Esophagus muscularis mucosa (tissue), 4 donors: ENCODE measurements at regions not wholly inside any gene's neighbourhood (a gene's known extent, or its start where the extent isn't known, plus 50 kb on each side); places are given as distances from the start of the nearest gene placed in this dataset.

Experiments
- DNase-seq: peaks from one replicate; pipeline ENCODE4 v3.0.0-alpha.2; 2017; ENCODE audit errors: extremely low spot score
- H3K27ac ChIP-seq, 4 donors: fragments of 200-600 bp; sonication (generic); replicated peaks in 1 of 4; 1 replicate in 3 of 4; 2 replicates in 1 of 4; pipeline ENCODE4 v1.5.1; 2016 to 2019; ENCODE audit warnings: mild to moderate bottlenecking in 1 of 4
- H3K27me3 ChIP-seq, 4 donors: fragments of 200-600 bp; sonication (generic); one replicate each; pipeline versions ENCODE4 v1.5.1 to v1.6.0; 2016 to 2019
- H3K36me3 ChIP-seq, 4 donors: fragments of 200-600 bp; sonication (generic); one replicate each; pipeline ENCODE4 v1.5.1; 2016 to 2019
- H3K4me1 ChIP-seq, 4 donors: fragments of 200-600 bp; sonication (generic); one replicate each; pipeline ENCODE4 v1.5.1; 2016 to 2019
- H3K4me3 ChIP-seq, 4 donors: fragments of 200-600 bp; sonication (generic); 1 replicate in 2 of 4; 2 replicates in 2 of 4; pipeline ENCODE4 v1.5.1; 2016 to 2019; ENCODE audit warnings: mild to moderate bottlenecking in 4 of 4, moderate library complexity in 1 of 4
- H3K9me3 ChIP-seq, 4 donors: fragments of 200-600 bp; sonication (generic); 1 replicate in 3 of 4; 2 replicates in 1 of 4; pipeline ENCODE4 v1.5.1; 2016 to 2019
- CTCF ChIP-seq, 3 experiments: fragments of 200-600 bp in 2 of 3; fragments of 450-650 bp in 1 of 3; sonication (generic) in 2 of 3; IDR thresholded peaks; one replicate each; pipeline ENCODE4 v1.5.1; 2017 to 2019; ENCODE audit warnings: antibody characterized with exemption in 3 of 3, mild to moderate bottlenecking in 2 of 3, moderate library complexity in 1 of 3
- EP300 ChIP-seq: sonication (generic); formaldehyde crosslinking; IDR thresholded peaks from one replicate; pipeline ENCODE4 v1.6.1; 2017; ENCODE audit warnings: antibody characterized with exemption
- POLR2A ChIP-seq: fragments of 450-650 bp; IDR thresholded peaks from one replicate; pipeline ENCODE4 v1.6.1; 2017; ENCODE audit warnings: antibody characterized with exemption, moderate library complexity, mild to moderate bottlenecking, low read depth
- POLR2AphosphoS5 ChIP-seq, 2 donors: sonication (generic); formaldehyde crosslinking; IDR thresholded peaks; one replicate each; pipeline ENCODE4 v1.6.1; 2017; ENCODE audit warnings: antibody characterized with exemption in 2 of 2
- WGBS: methylation state at CpG from one replicate; pipeline ENCODE4 v1.1.5; 2018; 5-methylcytosine and 5-hydroxymethylcytosine counted together
- intact Hi-C: fragments of 100-400 bp; cut with DNase I; formaldehyde crosslinking; loops from one replicate; pipeline ENCODE4 v1.15.1; 2023

GRCh38 chr4:123776267-123776666 is 379.7 kb downstream of the SPRY1 start:
- WGBS: 83% methylated on average over 1 of the region's 1 CpG

GRCh38 chr4:123777373-123777772 is 380.8 kb downstream of the SPRY1 start:
- TF ChIP-seq POLR2A: no peak
- no peak for TF ChIP-seq EP300
- no peak for TF ChIP-seq CTCF (IDR thresholded peaks at IDR 0.05)
- no peak for TF ChIP-seq POLR2AphosphoS5 (IDR thresholded peaks at IDR 0.05)
- Histone ChIP-seq H3K27me3 (no peaks in the 10 kb centered on the region), H3K36me3 (no peaks in the 10 kb centered on the region), H3K4me1 (peaks cover 1 to 15% (median 5%) of the 10 kb centered on the region in 4 donors), H3K27ac (peak overlapping the region in 2 of 4 donors; percentile 12 to 50), H3K9me3 (no peaks in the 10 kb centered on the region), H3K4me3 (no peak overlapping the region)
- intact Hi-C loops: loop anchor here (10.0 kb wide), 1 partner anchor 487 kb away; no protein-coding TSS in a partner anchor
- WGBS: 64% methylated on average over 1 of the region's 1 CpG
- DNase-seq: no peak

More at GRCh38 chr4:123776267-123776666, 379.7 kb downstream of the SPRY1 start:
- Histone ChIP-seq H3K4me1 (peaks cover 0 to 15% (median 5%) of the 10 kb centered on the region in 4 donors), H3K27ac (peak overlapping the region in 1 of 4 donors; percentile 30), H3K9me3 (no peaks in the 10 kb centered on the region), H3K36me3 (no peaks in the 10 kb centered on the region), H3K4me3 (no peak overlapping the region), H3K27me3 (no peaks in the 10 kb centered on the region)
- intact Hi-C loops: loop anchor here (10.0 kb wide), 1 partner anchor 489 kb away; no protein-coding TSS in a partner anchor
- TF ChIP-seq CTCF (IDR thresholded peaks at IDR 0.05): no peak
- TF ChIP-seq EP300: no peak
- no peak for TF ChIP-seq POLR2A
- TF ChIP-seq POLR2AphosphoS5 (IDR thresholded peaks at IDR 0.05): no peak
- DNase-seq: no peak

GRCh38 chr4:123783151-123783790 is 386.7 kb downstream of the SPRY1 start:
- no peaks in the 10 kb centered on the region for H3K27me3 ChIP-seq
- DNase-seq: no peak
- no peaks in the 10 kb centered on the region for H3K9me3 ChIP-seq
- WGBS: 48% methylated on average over 3 of the region's 3 CpGs
- H3K4me1 ChIP-seq: peaks cover 15 to 60% (median 53%) of the 10 kb centered on the region in 4 donors
- no peak for TF ChIP-seq POLR2A
- H3K27ac ChIP-seq: peak overlapping the region; percentile 74 to 83 (median 78)
- no peak overlapping the region for H3K4me3 ChIP-seq
- H3K36me3 ChIP-seq: no peaks in the 10 kb centered on the region
- intact Hi-C loops: loop anchor here (5.0 to 10.0 kb wide), 2 partner anchors 242 to 386 kb away; partner anchors contain the start of gene SPRY1

- no peak overlapping the region for H3K4me3 ChIP-seq
- H3K27ac ChIP-seq: peak overlapping the region; percentile 74 to 83 (median 78)
- peaks cover 15 to 67% (median 57%) of the 10 kb centered on the region in 4 donors for H3K4me1 ChIP-seq
- H3K36me3 ChIP-seq: no peaks in the 10 kb centered on the region
- no peaks in the 10 kb centered on the region for H3K9me3 ChIP-seq
- H3K27me3 ChIP-seq: no peaks in the 10 kb centered on the region
- TF ChIP-seq POLR2A (no peak), POLR2AphosphoS5 (IDR thresholded peaks at IDR 0.05) (no peak), EP300 (no peak), CTCF (IDR thresholded peaks at IDR 0.05) (no peak)
- no peak for DNase-seq
- intact Hi-C loops: loop anchor here (5.0 to 10.0 kb wide), 2 partner anchors 241 to 387 kb away; partner anchors contain the start of gene SPRY1
These were observed 387.3 kb downstream of the SPRY1 start for GRCh38 chr4:123783921-123784320.

- no peak for TF ChIP-seq CTCF (IDR thresholded peaks at IDR 0.05)
- TF ChIP-seq EP300: no peak
- TF ChIP-seq POLR2AphosphoS5 (IDR thresholded peaks at IDR 0.05): no peak
- no peak for TF ChIP-seq POLR2A
- intact Hi-C loops: loop anchor here (5.0 to 10.0 kb wide), 3 partner anchors 48 to 387 kb away; partner anchors contain the start of gene SPRY1
- peaks cover 15 to 68% (median 58%) of the 10 kb centered on the region in 4 donors for H3K4me1 ChIP-seq
- peak overlapping the region; percentile 74 to 83 (median 78) for H3K27ac ChIP-seq
- H3K4me3 ChIP-seq: no peak overlapping the region
- H3K9me3 ChIP-seq: no peaks in the 10 kb centered on the region
- no peaks in the 10 kb centered on the region for H3K27me3 ChIP-seq
- DNase-seq: no peak
- no peaks in the 10 kb centered on the region for H3K36me3 ChIP-seq
These were observed 388.0 kb downstream of the SPRY1 start for GRCh38 chr4:123784626-123785025.
